GM12892 (cell line): ENCODE measurements at regions not wholly inside any gene's neighbourhood (a gene's known extent, or its start where the extent isn't known, plus 50 kb on each side); places are given as distances from the start of the nearest gene placed in this dataset.

Experiments
- POLR2A ChIP-seq: IDR thresholded peaks from 2 replicates; pipeline ENCODE4 v1.6.1; 2011; ENCODE audit warnings: low read depth, low read length, control low read depth
- POLR2AphosphoS5 ChIP-seq: IDR thresholded peaks from 2 replicates; pipeline ENCODE4 v1.6.1; 2011; ENCODE audit warnings: low read depth, low read length, control low read depth
- TAF1 ChIP-seq: IDR thresholded peaks from 2 replicates; pipeline ENCODE4 v1.6.1; 2011; ENCODE audit warnings: low read depth, mild to moderate bottlenecking, control low read depth, low read length, borderline replicate concordance

DNA sequence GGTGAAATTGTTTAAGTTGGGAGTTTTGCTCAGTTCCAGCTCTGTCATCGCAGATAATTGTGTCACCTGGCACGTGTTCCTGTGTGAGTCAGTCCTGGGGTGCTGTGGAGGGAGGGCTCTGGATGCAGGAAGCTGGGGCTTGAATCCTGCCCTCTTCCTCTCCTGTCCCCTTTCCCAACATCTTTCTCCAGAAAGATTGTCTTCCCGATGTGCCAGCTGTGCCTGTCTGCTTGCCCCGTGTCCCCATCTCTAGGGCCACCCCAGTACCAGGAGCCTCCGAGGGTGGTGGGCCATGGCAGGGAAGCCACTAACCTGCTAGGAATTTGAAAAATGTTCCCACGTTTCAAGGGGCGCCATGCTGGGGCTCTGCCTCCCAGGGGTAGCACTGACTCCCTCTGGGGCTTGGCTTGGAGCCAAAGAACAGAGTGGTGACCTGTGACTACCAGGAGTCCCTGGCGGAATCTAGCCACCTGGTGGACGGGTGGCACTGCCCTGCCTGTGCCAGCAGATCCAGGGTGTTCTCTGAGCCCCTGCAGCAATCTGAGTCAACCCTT, 198.1 kb downstream of the ENGASE start:
- TF ChIP-seq POLR2A = no peak
- no peak for TF ChIP-seq POLR2AphosphoS5
- no peak for TF ChIP-seq TAF1
